GM23338 (cell line): ENCODE measurements at regions not wholly inside any gene's neighbourhood (a gene's known extent, or its start where the extent isn't known, plus 50 kb on each side); places are given as distances from the start of the nearest gene placed in this dataset.

Experiments
- ATAC-seq: fragments of 200-7000 bp; cut with Tn5 transposase; 3 replicates; pipeline ENCODE4 v1.9.1; 2020
- DNase-seq: peaks from one replicate; pipeline ENCODE4 v3.0.0-alpha.2; 2015; ENCODE audit warnings: low spot score
- H2AFZ ChIP-seq: fragments of 200-600 bp; sonication (generic); 2 replicates; pipeline ENCODE4 v1.8.0; 2016; ENCODE audit warnings: antibody characterized with exemption, mild to moderate bottlenecking, moderate library complexity
- H3F3A ChIP-seq: fragments of 200-600 bp; sonication (generic); replicated peaks from 2 replicates; pipeline ENCODE4 v1.8.0; 2017; ENCODE audit warnings: antibody characterized with exemption, mixed run types, low read depth
- H3K27ac ChIP-seq: fragments of 200-600 bp; sonication (generic); 2 replicates; pipeline ENCODE4 v1.6.1; 2016; ENCODE audit warnings: low read depth
- H3K27me3 ChIP-seq: fragments of 200-600 bp; sonication (generic); 2 replicates; pipeline ENCODE4 v1.8.0; 2016; ENCODE audit warnings: mild to moderate bottlenecking, mixed run types, moderate library complexity; ENCODE audit not compliant: insufficient read depth
- H3K36me3 ChIP-seq: fragments of 200-600 bp; sonication (generic); 2 replicates; pipeline ENCODE4 v1.8.0; 2016; ENCODE audit warnings: mild to moderate bottlenecking; ENCODE audit not compliant: insufficient read depth
- H3K4me1 ChIP-seq: fragments of 200-600 bp; sonication (generic); 2 replicates; pipeline ENCODE4 v1.8.0; 2016; ENCODE audit warnings: mild to moderate bottlenecking, moderate library complexity; ENCODE audit not compliant: insufficient read depth
- H3K4me2 ChIP-seq: fragments of 200-600 bp; sonication (generic); 2 replicates; pipeline ENCODE4 v1.7.1; 2017; ENCODE audit warnings: mixed run types
- H3K4me3 ChIP-seq: fragments of 200-600 bp; sonication (generic); 2 replicates; pipeline ENCODE4 v1.6.1; 2016; ENCODE audit warnings: mixed run types
- H3K79me2 ChIP-seq: fragments of 200-600 bp; sonication (generic); replicated peaks from 2 replicates; pipeline ENCODE4 v1.8.0; 2017; ENCODE audit warnings: mild to moderate bottlenecking; ENCODE audit not compliant: insufficient read depth
- H3K9me2 ChIP-seq: fragments of 200-600 bp; sonication (generic); 2 replicates; pipeline ENCODE4 v1.8.0; 2017; ENCODE audit not compliant: insufficient read depth
- H4K20me1 ChIP-seq: fragments of 200-600 bp; sonication (generic); replicated peaks from 2 replicates; pipeline ENCODE4 v1.8.0; 2017; ENCODE audit warnings: mild to moderate bottlenecking; ENCODE audit not compliant: insufficient read depth
- H3K27ac Mint-ChIP-seq: 2 replicates; pipeline ENCODE4 v1.8.0; 2020; ENCODE audit warnings: inconsistent platforms, mild to moderate bottlenecking, moderate library complexity, mixed read lengths
- H3K27me3 Mint-ChIP-seq: 3 replicates; pipeline ENCODE4 v1.8.0; 2022; ENCODE audit warnings: low read depth, mild to moderate bottlenecking, moderate library complexity, mixed read lengths, inconsistent platforms; ENCODE audit not compliant: insufficient read depth, poor library complexity
- H3K36me3 Mint-ChIP-seq: 3 replicates; pipeline ENCODE4 v1.8.0; 2021; ENCODE audit warnings: low read depth, mild to moderate bottlenecking, inconsistent platforms, moderate library complexity, mixed read lengths
- H3K4me1 Mint-ChIP-seq: 3 replicates; pipeline ENCODE4 v1.8.0; 2020; ENCODE audit warnings: mild to moderate bottlenecking, inconsistent platforms, mixed read lengths
- H3K4me3 Mint-ChIP-seq: 3 replicates; pipeline ENCODE4 v1.8.0; 2021; ENCODE audit warnings: moderate library complexity, mild to moderate bottlenecking, inconsistent platforms, mixed read lengths
- H3K9me3 Mint-ChIP-seq: 3 replicates; pipeline ENCODE4 v1.8.0; 2020; ENCODE audit warnings: moderate library complexity, mild to moderate bottlenecking, inconsistent platforms, mixed read lengths
- EZH2phosphoT487 ChIP-seq: fragments of 200-600 bp; sonication (generic); IDR thresholded peaks from one replicate; pipeline ENCODE4 v1.8.1; 2018; ENCODE audit warnings: antibody characterized with exemption; ENCODE audit not compliant: unreplicated experiment
- NANOG ChIP-seq: IDR thresholded peaks from 2 replicates; pipeline ENCODE4 v1.6.1; 2016; ENCODE audit warnings: antibody characterized with exemption, borderline replicate concordance
- POLR2AphosphoS5 ChIP-seq: IDR thresholded peaks from 2 replicates; pipeline ENCODE4 v1.6.1; 2016; ENCODE audit warnings: antibody characterized with exemption, low read depth
- REST ChIP-seq: IDR thresholded peaks from one replicate; pipeline ENCODE4 v1.6.1; 2018; ENCODE audit warnings: antibody characterized with exemption; ENCODE audit not compliant: unreplicated experiment
- STAT1 ChIP-seq: IDR thresholded peaks from one replicate; pipeline ENCODE4 v1.6.1; 2016; ENCODE audit warnings: antibody characterized with exemption; ENCODE audit not compliant: unreplicated experiment
- ZNF114 ChIP-seq: fragments of 250-450 bp; sonication (Bioruptor Pico); IDR thresholded peaks from 2 replicates; pipeline ENCODE4 v1.5.0; 2020; ENCODE audit warnings: mild to moderate bottlenecking, moderate library complexity
- ZNF331 ChIP-seq: fragments of 250-450 bp; sonication (Bioruptor Pico); IDR thresholded peaks from 2 replicates; pipeline ENCODE4 v1.5.0; 2020; ENCODE audit warnings: low read depth, mild to moderate bottlenecking, moderate library complexity

DNA sequence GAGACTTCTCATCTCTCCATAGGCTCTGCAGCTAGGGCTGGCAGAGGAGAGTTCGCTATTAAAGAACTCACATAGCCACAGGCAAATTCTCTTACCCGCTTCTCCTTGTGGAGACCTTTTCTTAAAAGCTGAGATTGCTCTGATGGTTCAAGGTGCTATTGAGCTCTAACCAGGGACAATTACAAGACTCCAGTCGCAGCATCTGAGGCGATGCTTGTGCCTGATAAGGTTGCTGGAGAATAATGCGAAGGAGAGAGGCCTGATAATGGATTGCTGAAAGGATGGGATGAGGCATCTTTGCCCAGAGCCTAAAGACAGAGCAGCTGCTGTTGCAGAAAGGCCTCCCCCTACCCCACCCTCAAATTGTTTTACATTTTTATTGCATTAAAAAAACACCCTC is 244.5 kb upstream of the SOX14 start (continued):
- no peak for TF ChIP-seq REST

- peaks cover 6% of the 10 kb centered on the region for H3K4me1 Mint-ChIP-seq
- no peaks in the 10 kb centered on the region for H3F3A ChIP-seq
- ATAC-seq: peak; percentile 78
These were observed 239.4 kb upstream of the SOX14 start for GRCh38 chr3:137524751-137525150.

GRCh38 chr3:137525471-137525870 is 238.6 kb upstream of the SOX14 start:
- no peaks in the 10 kb centered on the region for H4K20me1 ChIP-seq
- H3K27ac Mint-ChIP-seq: no peak overlapping the region
- no peaks in the 10 kb centered on the region for H3K79me2 ChIP-seq
- no peak overlapping the region for H3K4me3 ChIP-seq
- no peak overlapping the region for H2AFZ ChIP-seq
- DNase-seq (no peak), ATAC-seq (no peak)
- peaks cover 12% of the 10 kb centered on the region; the same call in 1 of the 2 replicates for H3K9me2 ChIP-seq
- no peaks in the 10 kb centered on the region for H3K4me1 ChIP-seq
- peaks cover 6% of the 10 kb centered on the region for H3K4me1 Mint-ChIP-seq
- H3K27me3 ChIP-seq: no peaks in the 10 kb centered on the region
- no peak overlapping the region for H3K4me3 Mint-ChIP-seq
- no peak overlapping the region for H3K4me2 ChIP-seq
- no peaks in the 10 kb centered on the region for H3K9me3 Mint-ChIP-seq
- H3K27ac ChIP-seq: no peak overlapping the region
- no peaks in the 10 kb centered on the region for H3K36me3 Mint-ChIP-seq
- no peaks in the 10 kb centered on the region for H3K27me3 Mint-ChIP-seq
- TF ChIP-seq ZNF331 (CRISPR knock-in tag) (no peak), ZNF114 (no peak), STAT1 (no peak)
- no peaks in the 10 kb centered on the region for H3F3A ChIP-seq
- H3K36me3 ChIP-seq: no peaks in the 10 kb centered on the region

More at GRCh38 chr3:137524751-137525150, 239.4 kb upstream of the SOX14 start:
- no peaks in the 10 kb centered on the region for H3K36me3 ChIP-seq
- H3K4me1 ChIP-seq: no peaks in the 10 kb centered on the region
- no peaks in the 10 kb centered on the region for H3K79me2 ChIP-seq
- no peak overlapping the region for H3K4me2 ChIP-seq
- no peak for TF ChIP-seq NANOG
- no peak overlapping the region for H2AFZ ChIP-seq
- Mint-ChIP-seq H3K36me3 (no peaks in the 10 kb centered on the region), H3K9me3 (no peaks in the 10 kb centered on the region), H3K27ac (no peak overlapping the region), H3K27me3 (no peaks in the 10 kb centered on the region), H3K4me3 (no peak overlapping the region)
- no peak overlapping the region for H3K4me3 ChIP-seq
- H4K20me1 ChIP-seq: no peaks in the 10 kb centered on the region
- H3K9me2 ChIP-seq: peaks cover 12% of the 10 kb centered on the region; the same call in 1 of the 2 replicates
- peak; percentile 33 for DNase-seq
- no peaks in the 10 kb centered on the region for H3K27me3 ChIP-seq
- H3K27ac ChIP-seq: no peak overlapping the region

GRCh38 chr3:137542049-137542448 is 222.1 kb upstream of the SOX14 start:
- H3K36me3 Mint-ChIP-seq: peaks cover 4% of the 10 kb centered on the region; the same call in 1 of the 3 replicates
- Histone ChIP-seq H3K4me1 (no peaks in the 10 kb centered on the region), H3K27me3 (peaks cover 42% of the 10 kb centered on the region), H3K27ac (no peak overlapping the region), H4K20me1 (0 out of 2 replicates have a peak, but pooled peaks cover 4% of the 10 kb centered on the region), H3K36me3 (no peaks in the 10 kb centered on the region), H3K4me3 (no peak overlapping the region), H3F3A (no peaks in the 10 kb centered on the region), H2AFZ (no peak overlapping the region), H3K9me2 (peaks cover 10% of the 10 kb centered on the region), H3K79me2 (no peaks in the 10 kb centered on the region), H3K4me2 (no peak overlapping the region)
- H3K4me3 Mint-ChIP-seq: no peak overlapping the region
- no peaks in the 10 kb centered on the region; the same call in 2 of the 3 replicates for H3K4me1 Mint-ChIP-seq
- no peak for ATAC-seq
- peaks cover 10% of the 10 kb centered on the region for H3K27me3 Mint-ChIP-seq
- TF ChIP-seq EZH2phosphoT487 (no peak), POLR2AphosphoS5 (no peak)
- DNase-seq: no peak
- H3K27ac Mint-ChIP-seq: no peak overlapping the region
- peaks cover 25% of the 10 kb centered on the region for H3K9me3 Mint-ChIP-seq
